Rectal smooth muscle tissue (tissue), 1 donor: ENCODE measurements at regions not wholly inside any gene's neighbourhood (a gene's known extent, or its start where the extent isn't known, plus 50 kb on each side); places are given as distances from the start of the nearest gene placed in this dataset.

Experiments
- H3K27ac ChIP-seq: one replicate; pipeline ENCODE4 v1.7.0; 2013; ENCODE audit warnings: low read depth, low read length, inconsistent platforms
- H3K27me3 ChIP-seq: one replicate; pipeline ENCODE4 v1.7.0; 2013; ENCODE audit warnings: low read length; ENCODE audit not compliant: control insufficient read depth, insufficient read depth
- H3K36me3 ChIP-seq: one replicate; pipeline ENCODE4 v1.7.0; 2013; ENCODE audit warnings: low read length; ENCODE audit not compliant: control insufficient read depth, insufficient read depth
- H3K4me1 ChIP-seq: one replicate; pipeline ENCODE4 v1.7.0; 2013; ENCODE audit warnings: low read length; ENCODE audit not compliant: control insufficient read depth, insufficient read depth
- H3K4me3 ChIP-seq: one replicate; pipeline ENCODE4 v1.7.0; 2013; ENCODE audit warnings: low read length
- H3K9ac ChIP-seq: one replicate; pipeline ENCODE4 v1.7.0; 2013; ENCODE audit warnings: low read length

GRCh38 chr2:8416001-8416571, 265.8 kb upstream of the ID2 start:
- Histone ChIP-seq H3K4me3 (no peak overlapping the region), H3K27ac (no peak overlapping the region), H3K9ac (no peak overlapping the region), H3K27me3 (no peaks in the 10 kb centered on the region), H3K4me1 (no peaks in the 10 kb centered on the region), H3K36me3 (no peaks in the 10 kb centered on the region)

GRCh38 chr2:8416849-8417832, 264.7 kb upstream of the ID2 start:
- no peaks in the 10 kb centered on the region for H3K36me3 ChIP-seq
- no peak overlapping the region for H3K4me3 ChIP-seq
- no peak overlapping the region for H3K9ac ChIP-seq
- no peak overlapping the region for H3K27ac ChIP-seq
- H3K4me1 ChIP-seq: no peaks in the 10 kb centered on the region
- no peaks in the 10 kb centered on the region for H3K27me3 ChIP-seq

DNA sequence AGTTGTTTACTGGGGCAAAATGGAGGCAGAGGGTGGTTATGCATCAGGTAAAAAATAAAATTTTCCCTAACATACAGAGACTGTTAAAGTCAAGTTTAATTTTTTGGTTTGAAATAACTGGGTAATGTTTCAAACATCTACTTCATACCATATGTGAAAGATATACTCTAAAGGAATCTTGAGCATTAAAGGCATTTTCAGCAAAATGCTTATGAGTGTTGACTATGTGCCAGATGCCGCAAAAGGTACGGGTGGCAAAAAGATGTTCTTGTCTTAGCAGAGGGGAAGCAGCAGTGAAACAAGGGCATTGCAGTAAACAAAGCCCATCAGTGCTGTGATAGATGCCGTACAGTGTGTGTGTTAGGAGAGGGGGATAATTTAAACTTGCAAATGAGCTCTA, 263.1 kb upstream of the ID2 start:
- Histone ChIP-seq H3K27me3 (no peaks in the 10 kb centered on the region), H3K27ac (no peak overlapping the region)

DNA sequence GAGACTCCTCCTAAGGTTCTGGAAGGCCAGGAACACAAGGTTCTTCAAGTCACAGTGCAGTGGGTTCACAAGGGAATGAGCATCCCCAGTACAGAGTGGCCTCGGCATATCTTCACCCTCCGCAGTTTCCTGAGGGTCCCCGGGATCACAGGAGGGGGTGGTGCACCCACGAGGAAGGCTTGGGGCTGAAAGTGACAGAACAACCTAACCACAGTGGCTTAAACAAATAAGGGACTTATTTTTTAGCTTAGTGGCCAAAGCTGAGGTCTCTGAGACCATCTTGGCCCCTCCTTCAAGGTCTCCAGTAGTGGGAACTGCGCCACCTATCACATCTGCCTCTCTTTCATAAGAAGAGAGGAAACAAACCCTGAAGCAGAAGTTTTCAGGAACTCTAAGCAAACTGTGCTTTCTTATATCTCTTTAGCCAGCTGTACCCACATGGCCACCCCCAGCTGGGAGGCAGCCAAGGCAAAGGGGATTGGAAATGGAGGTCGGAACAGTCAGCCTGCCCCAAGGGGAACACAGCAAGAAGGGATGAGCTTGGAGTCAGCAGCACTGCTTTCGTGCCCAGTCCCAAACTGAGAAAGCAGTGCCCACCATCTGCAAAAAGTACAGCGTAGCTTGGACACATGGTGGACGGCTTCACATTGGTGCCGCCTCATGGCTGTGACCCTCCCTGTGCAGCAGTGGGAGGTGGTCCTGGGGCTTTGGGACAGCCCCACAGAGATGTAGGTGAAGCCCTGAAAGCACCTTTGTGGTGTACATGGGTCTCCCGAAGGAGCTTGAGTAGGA, 260.0 kb upstream of the ID2 start:
- H3K4me3 ChIP-seq: no peak overlapping the region
- no peaks in the 10 kb centered on the region for H3K36me3 ChIP-seq
- no peak overlapping the region for H3K27ac ChIP-seq
- no peaks in the 10 kb centered on the region for H3K4me1 ChIP-seq
- H3K27me3 ChIP-seq: no peaks in the 10 kb centered on the region
- H3K9ac ChIP-seq: no peak overlapping the region

More for the DNA sequence above, 263.1 kb upstream of the ID2 start:
- no peaks in the 10 kb centered on the region for H3K36me3 ChIP-seq
- no peaks in the 10 kb centered on the region for H3K4me1 ChIP-seq
- H3K4me3 ChIP-seq: no peak overlapping the region
- no peak overlapping the region for H3K9ac ChIP-seq

DNA sequence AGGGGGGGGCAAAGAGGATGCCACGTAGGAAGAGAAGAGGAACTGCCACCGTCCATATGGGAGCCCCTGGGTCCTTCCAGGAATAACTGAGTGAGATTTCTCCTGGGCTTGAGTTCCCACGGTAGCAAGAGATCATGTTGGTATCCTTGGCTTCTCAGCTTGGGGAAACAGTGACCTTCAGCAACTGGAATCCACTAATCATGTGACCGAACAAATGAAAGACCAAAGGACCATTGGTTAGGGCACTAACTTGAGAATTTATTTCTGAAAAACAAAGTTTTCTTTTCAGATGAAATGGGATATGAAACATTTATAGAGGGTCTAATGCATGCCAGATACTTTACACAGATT, 259.4 kb upstream of the ID2 start:
- H3K4me1 ChIP-seq: no peaks in the 10 kb centered on the region
- H3K27me3 ChIP-seq: no peaks in the 10 kb centered on the region
- H3K9ac ChIP-seq: no peak overlapping the region
- H3K27ac ChIP-seq: no peak overlapping the region
- no peaks in the 10 kb centered on the region for H3K36me3 ChIP-seq
- H3K4me3 ChIP-seq: no peak overlapping the region

DNA sequence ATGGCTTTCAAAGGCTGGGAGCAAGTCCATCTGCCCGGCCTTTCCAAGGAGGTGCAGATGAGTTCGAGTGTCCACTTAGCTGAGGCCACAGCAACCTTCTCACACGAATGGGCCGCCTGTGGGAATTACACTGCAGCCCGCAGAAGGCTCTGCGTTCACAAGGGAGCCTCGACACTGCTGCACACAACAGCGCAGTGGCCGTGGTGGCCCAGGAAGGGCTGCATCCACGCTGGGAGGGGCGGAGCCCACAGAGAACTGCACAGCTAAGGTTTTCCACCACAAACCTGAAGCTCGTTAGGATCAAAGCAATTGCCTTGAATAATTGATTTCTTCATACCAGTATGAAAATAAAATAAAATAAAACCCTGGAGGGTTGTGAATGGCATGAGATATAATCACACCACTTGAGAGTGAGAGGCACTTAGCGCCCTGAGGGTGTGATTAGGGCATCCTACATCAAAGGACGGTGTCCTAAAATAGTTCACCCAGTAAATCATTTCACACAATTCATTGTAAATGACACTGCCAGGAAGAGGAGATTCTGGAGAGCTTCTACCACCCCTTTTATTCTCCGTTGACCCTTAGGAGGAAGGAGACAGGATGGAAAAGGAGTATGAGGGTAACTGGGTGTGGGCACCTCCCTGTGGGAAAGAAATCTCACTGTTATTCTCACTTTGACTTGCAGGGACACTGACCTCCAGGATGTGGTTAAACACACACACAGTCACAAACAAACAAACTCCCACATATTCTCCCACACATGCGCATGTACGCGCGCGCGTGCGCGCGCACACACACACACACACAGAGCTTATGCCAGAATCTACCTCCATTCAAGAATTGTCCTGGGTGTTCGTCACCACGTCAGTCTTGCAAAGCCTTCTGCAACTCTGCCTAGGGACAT, 256.6 kb upstream of the ID2 start:
- no peaks in the 10 kb centered on the region for H3K4me1 ChIP-seq
- no peak overlapping the region for H3K27ac ChIP-seq

DNA sequence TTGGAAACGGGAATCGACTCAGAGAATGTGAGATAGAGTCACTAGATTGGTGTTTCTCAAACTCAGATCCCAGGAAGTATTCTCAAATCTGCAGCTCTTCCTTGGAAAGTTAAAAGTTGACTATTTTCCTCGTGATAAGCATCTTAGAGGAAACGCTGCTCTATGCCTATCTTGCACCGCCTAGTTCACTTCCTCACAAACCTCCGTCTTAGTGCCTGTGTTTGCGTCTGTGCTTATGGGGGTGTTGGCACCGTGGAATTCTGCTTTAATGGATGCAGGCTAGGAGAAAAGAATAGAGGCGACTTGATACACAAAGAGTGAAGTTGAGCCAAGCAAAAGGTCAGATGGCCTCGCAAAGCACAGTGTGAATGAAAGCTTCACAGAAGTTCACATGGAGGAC, 255.3 kb upstream of the ID2 start:
- Histone ChIP-seq H3K27me3 (no peaks in the 10 kb centered on the region), H3K4me1 (no peaks in the 10 kb centered on the region), H3K4me3 (no peak overlapping the region), H3K9ac (no peak overlapping the region), H3K36me3 (no peaks in the 10 kb centered on the region), H3K27ac (no peak overlapping the region)

More for the DNA sequence above, 256.6 kb upstream of the ID2 start:
- Histone ChIP-seq H3K9ac (no peak overlapping the region), H3K4me3 (no peak overlapping the region), H3K36me3 (no peaks in the 10 kb centered on the region), H3K27me3 (no peaks in the 10 kb centered on the region)

GRCh38 chr2:8427211-8427610, 254.6 kb upstream of the ID2 start:
- H3K4me1 ChIP-seq: no peaks in the 10 kb centered on the region
- H3K36me3 ChIP-seq: no peaks in the 10 kb centered on the region
- no peaks in the 10 kb centered on the region for H3K27me3 ChIP-seq
- no peak overlapping the region for H3K9ac ChIP-seq
- H3K4me3 ChIP-seq: no peak overlapping the region
- no peak overlapping the region for H3K27ac ChIP-seq

- no peaks in the 10 kb centered on the region for H3K4me1 ChIP-seq
- H3K36me3 ChIP-seq: no peaks in the 10 kb centered on the region
- no peak overlapping the region for H3K4me3 ChIP-seq
- H3K27me3 ChIP-seq: no peaks in the 10 kb centered on the region
- H3K9ac ChIP-seq: no peak overlapping the region
- no peak overlapping the region for H3K27ac ChIP-seq
These were observed 251.2 kb upstream of the ID2 start for GRCh38 chr2:8430628-8431027.

DNA sequence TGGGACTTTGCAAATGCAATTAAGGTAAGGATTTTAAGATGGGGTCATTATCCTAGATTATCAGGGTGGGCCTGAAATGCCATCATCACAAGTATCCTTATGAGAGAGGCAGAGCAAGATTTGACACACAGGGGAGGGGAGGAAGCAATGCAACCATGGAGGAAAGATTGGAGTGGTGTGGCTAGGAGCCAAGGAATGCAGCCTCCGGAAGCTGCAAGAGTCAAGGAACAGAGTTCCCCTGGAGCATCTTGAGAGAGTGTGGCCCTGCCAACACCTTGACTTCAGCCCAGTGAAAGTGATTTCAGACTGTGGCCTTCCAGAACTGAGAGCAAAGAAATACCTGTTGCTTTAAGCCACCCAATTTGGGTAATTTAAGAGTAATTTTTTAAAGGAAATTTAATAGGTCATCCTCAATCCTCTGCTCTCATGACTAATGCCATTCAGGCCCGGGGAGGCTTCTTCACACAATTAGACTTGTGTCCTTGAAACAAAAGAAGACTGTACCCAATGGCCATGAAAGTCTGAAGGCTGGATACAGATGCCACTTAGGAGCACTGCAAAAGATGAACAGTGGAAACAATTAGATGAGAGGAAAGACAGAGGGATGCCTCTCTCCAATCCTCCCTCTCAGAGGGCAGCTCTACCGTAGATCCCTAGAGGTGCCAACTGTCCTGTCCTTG, 250.3 kb upstream of the ID2 start:
- H3K27ac ChIP-seq: no peak overlapping the region
- H3K4me1 ChIP-seq: no peaks in the 10 kb centered on the region
- no peak overlapping the region for H3K9ac ChIP-seq

GRCh38 chr2:8432706-8433336, 249.0 kb upstream of the ID2 start:
- no peak overlapping the region for H3K27ac ChIP-seq

More for the DNA sequence above, 250.3 kb upstream of the ID2 start:
- Histone ChIP-seq H3K27me3 (no peaks in the 10 kb centered on the region), H3K36me3 (no peaks in the 10 kb centered on the region), H3K4me3 (no peak overlapping the region)

More at GRCh38 chr2:8432706-8433336, 249.0 kb upstream of the ID2 start:
- no peak overlapping the region for H3K9ac ChIP-seq
- H3K4me1 ChIP-seq: no peaks in the 10 kb centered on the region
- no peaks in the 10 kb centered on the region for H3K36me3 ChIP-seq
- H3K27me3 ChIP-seq: no peaks in the 10 kb centered on the region
- no peak overlapping the region for H3K4me3 ChIP-seq
